K562 (cell line): ENCODE measurements at regions not wholly inside any gene's neighbourhood (a gene's known extent, or its start where the extent isn't known, plus 50 kb on each side); places are given as distances from the start of the nearest gene placed in this dataset.
A peak's percentile ranks its signal among the peaks of the same experiment; 100 is the strongest.

Experiments
- ATAC-seq: fragments of 200-7000 bp; cut with Tn5 transposase; 3 replicates; pipeline ENCODE4 v1.9.1; 2020; ENCODE audit warnings: moderate library complexity
- BruUV-seq: library from RNA; stranded (reverse); fragments of 400-500 nt; replicated peaks from 2 replicates; lab custom pipeline; 2021; lab: Mats Ljungman, UMichigan
- CTCF ChIA-PET: fragments of 300-600 bp; formaldehyde crosslinking; extraction: SDS; loops from one replicate; lab custom pipeline; 2021; ENCODE audit warnings: low intra/inter-chr PET ratio; lab: Yijun Ruan, JAX
- POLR2A ChIA-PET: fragments of 300-600, 350-650 bp; sonication (Branson Sonifier 250); formaldehyde crosslinking; extraction: SDS; loops from one replicate; lab custom pipeline; 2021; ENCODE audit warnings: antibody characterized with exemption, inconsistent platforms; lab: Yijun Ruan, JAX
- DNase-seq, 4 experiments: peaks; one replicate each; pipeline versions ENCODE4 v3.0.0 to v3.0.0-alpha.2; 2011 to 2018; ENCODE audit warnings: low spot score in 3 of 4, mixed read lengths in 3 of 4; ENCODE audit errors: extremely low read depth in 1 of 4
- FAIRE-seq: peaks from 2 replicates; lab custom pipeline; 2011; peaks lifted over from hg19 to GRCh38; lab: Jason Lieb, UNC
- H2AFZ ChIP-seq: 2 replicates; pipeline ENCODE4 v1.6.0; 2011; ENCODE audit warnings: low read depth, low read length, control low read depth, inconsistent platforms
- H3K27ac ChIP-seq: fragments of 200-600 bp; 3 replicates; pipeline ENCODE4 v1.8.0; 2011; ENCODE audit warnings: low read depth, mild to moderate bottlenecking, control low read depth, inconsistent platforms, low read length, moderate library complexity, mixed read lengths; ENCODE audit errors: extremely low read depth
- H3K27me3 ChIP-seq, 2 experiments: fragments of 300-600 bp in 1 of 2; 2 replicates in 1 of 2; 3 replicates in 1 of 2; pipeline versions ENCODE4 v1.6.0 to v1.8.0; 2011; ENCODE audit warnings: inconsistent platforms in 2 of 2, low read length in 2 of 2, mild to moderate bottlenecking in 1 of 2, mixed read lengths in 1 of 2, moderate library complexity in 1 of 2; ENCODE audit not compliant: control insufficient read depth in 2 of 2, insufficient read depth in 2 of 2
- H3K36me3 ChIP-seq: fragments of 300-600 bp; 3 replicates; pipeline ENCODE4 v1.8.0; 2011; ENCODE audit warnings: mild to moderate bottlenecking, low read length, inconsistent platforms; ENCODE audit not compliant: control insufficient read depth, insufficient read depth
- H3K4me1 ChIP-seq, 2 experiments: fragments of 200-600 bp in 1 of 2; replicated peaks in 1 of 2; 2 replicates in 1 of 2; 3 replicates in 1 of 2; pipeline versions ENCODE4 v1.5.1 to v1.8.0; 2011; ENCODE audit warnings: inconsistent platforms in 2 of 2, low read length in 2 of 2, mild to moderate bottlenecking in 1 of 2, mixed read lengths in 1 of 2, moderate library complexity in 1 of 2; ENCODE audit not compliant: control insufficient read depth in 2 of 2, insufficient read depth in 2 of 2
- H3K4me2 ChIP-seq: 2 replicates; pipeline ENCODE4 v1.6.1; 2011; ENCODE audit warnings: low read length, control low read depth, inconsistent platforms, mixed read lengths; ENCODE audit not compliant: insufficient read depth
- H3K4me3 ChIP-seq: fragments of 200-600 bp; sonication (generic), shearing (Covaris generic); 2 replicates; pipeline ENCODE4 v1.5.1; 2016; ENCODE audit warnings: control low read depth, inconsistent platforms
- H3K79me2 ChIP-seq: fragments of 200-600 bp; 3 replicates; pipeline ENCODE4 v1.8.0; 2011; ENCODE audit warnings: low read length, inconsistent platforms; ENCODE audit not compliant: control insufficient read depth, insufficient read depth
- H3K9ac ChIP-seq, 2 experiments: 2 replicates each; pipeline versions ENCODE4 v1.6.0 to v1.6.1; 2011; ENCODE audit warnings: low read depth in 2 of 2, low read length in 2 of 2, control low read depth in 1 of 2, inconsistent platforms in 1 of 2, mild to moderate bottlenecking in 1 of 2, mixed read lengths in 1 of 2; ENCODE audit not compliant: insufficient read depth in 1 of 2
- H3K9me1 ChIP-seq: one replicate; pipeline ENCODE4 v1.6.0; 2011; ENCODE audit warnings: inconsistent platforms, mild to moderate bottlenecking, low read length, moderate library complexity; ENCODE audit not compliant: control insufficient read depth, insufficient read depth
- H3K9me3 ChIP-seq: replicated peaks from 2 replicates; pipeline ENCODE4 v1.5.1; 2011; ENCODE audit warnings: low read depth, low read length, inconsistent platforms; ENCODE audit not compliant: control insufficient read depth, insufficient read depth
- H4K20me1 ChIP-seq: replicated peaks from 2 replicates; pipeline ENCODE4 v1.6.1; 2011; ENCODE audit warnings: low read length, inconsistent platforms, mixed read lengths; ENCODE audit not compliant: control insufficient read depth, insufficient read depth
- ATF2 ChIP-seq: sonication (generic); formaldehyde crosslinking; IDR thresholded peaks from 2 replicates; pipeline ENCODE4 v1.8.1; 2022; ENCODE audit warnings: missing genetic modification reagents
- EGR1 ChIP-seq: fragments of 450-650 bp; conservative IDR thresholded peaks from 2 replicates; pipeline ENCODE4 v1.6.1; 2017; ENCODE audit warnings: mild to moderate bottlenecking
- GABPA ChIP-seq: fragments of 200-800 bp; sonication (Bioruptor generic); conservative IDR thresholded peaks from 2 replicates; pipeline ENCODE4 v1.6.1; 2016; ENCODE audit warnings: low read depth, missing genetic modification characterization, missing compliant biosample characterization
- JUND ChIP-seq, 2 experiments: IDR thresholded peaks; 2 replicates in 1 of 2; 3 replicates in 1 of 2; pipeline ENCODE4 v1.6.1; 2011; ENCODE audit warnings: borderline replicate concordance in 2 of 2, low read depth in 2 of 2, low read length in 2 of 2, improper control_type of control experiment in 1 of 2, missing biosample characterization in 1 of 2, missing genetic modification characterization in 1 of 2, missing genetic modification reagents in 1 of 2
- KLF10 ChIP-seq: fragments of 250-450 bp; sonication (Bioruptor Pico); IDR thresholded peaks from 2 replicates; pipeline ENCODE4 v1.6.1; 2021; ENCODE audit warnings: matching md5 sums
- NRF1 ChIP-seq, 2 experiments: fragments of 450-650 bp; IDR thresholded peaks in 1 of 2; conservative IDR thresholded peaks in 1 of 2; 2 replicates each; pipeline ENCODE4 v1.6.1; 2014; ENCODE audit warnings: mild to moderate bottlenecking in 2 of 2
- POLR2H ChIP-seq: IDR thresholded peaks from 2 replicates; pipeline ENCODE4 v1.6.1; 2016; ENCODE audit warnings: missing genetic modification characterization, low read depth, mild to moderate bottlenecking, control low read depth, missing compliant biosample characterization, moderate library complexity
- TBP ChIP-seq: optimal IDR thresholded peaks from 2 replicates; pipeline ENCODE3; 2011; ENCODE audit warnings: low read depth, low read length, improper control_type of control experiment
- ZBED1 ChIP-seq: IDR thresholded peaks from 2 replicates; pipeline ENCODE4 v1.6.1; 2014
- ZNF830 ChIP-seq: fragments of 250-450 bp; sonication (Bioruptor Pico); IDR thresholded peaks from 2 replicates; pipeline ENCODE4 v1.5.0; 2021; ENCODE audit warnings: mild to moderate bottlenecking
- WGBS: fragments of 100-300 bp; shearing (Covaris generic); methylation state at CpG from one replicate; pipeline ENCODE4 v1.1.6; 2016; ENCODE audit warnings: low coverage, mixed read lengths; ENCODE audit not compliant: insufficient coverage; ENCODE audit errors: missing lambda C conversion rate; 5-methylcytosine and 5-hydroxymethylcytosine counted together
- in situ Hi-C: fragments of 300-500 bp; cut with MboI; formaldehyde crosslinking; loops from 4 replicates; pipeline ENCODE4 v1.15.0; 2018; ENCODE audit warnings: inconsistent platforms, mixed read lengths
- intact Hi-C: fragments of 100-400 bp; cut with micrococcal nuclease; formaldehyde crosslinking; loops from 2 replicates; pipeline ENCODE4 v1.14.2; 2022
- TF ChIP-seq, protein P1 (sequence below), 2 experiments: fragments of 450-650 bp in 1 of 2; sonication (generic) in 1 of 2; formaldehyde crosslinking in 1 of 2; IDR thresholded peaks in 1 of 2; conservative IDR thresholded peaks in 1 of 2; 2 replicates each; pipeline versions ENCODE4 v1.6.1 to v1.8.1; 2016 to 2023; ENCODE audit warnings: mild to moderate bottlenecking in 2 of 2, moderate library complexity in 2 of 2, inconsistent platforms in 1 of 2, missing genetic modification reagents in 1 of 2

DNA sequence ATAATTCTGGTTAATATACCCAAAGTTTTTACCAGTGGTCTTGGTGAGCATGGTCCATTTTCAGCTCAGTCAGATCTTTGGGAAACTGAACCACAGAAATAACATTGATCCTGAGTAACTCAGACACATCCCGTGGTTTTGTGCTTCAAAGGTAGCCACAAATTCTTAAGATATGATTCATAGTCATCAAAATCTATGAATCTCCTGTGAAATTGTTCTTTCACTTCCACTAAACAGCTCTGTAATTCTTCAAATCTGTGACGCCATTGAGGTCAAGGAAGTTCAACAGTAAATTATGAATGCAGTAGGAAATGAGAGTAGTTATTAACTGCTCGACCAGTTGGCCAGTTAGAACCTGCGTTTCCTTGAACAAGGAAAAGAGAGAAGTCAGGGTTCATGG lies 147.3 kb downstream of the IRS1 start (continued):
- TF ChIP-seq ATF2 (no peak), ZBED1 (no peak), TBP (no peak)

DNA sequence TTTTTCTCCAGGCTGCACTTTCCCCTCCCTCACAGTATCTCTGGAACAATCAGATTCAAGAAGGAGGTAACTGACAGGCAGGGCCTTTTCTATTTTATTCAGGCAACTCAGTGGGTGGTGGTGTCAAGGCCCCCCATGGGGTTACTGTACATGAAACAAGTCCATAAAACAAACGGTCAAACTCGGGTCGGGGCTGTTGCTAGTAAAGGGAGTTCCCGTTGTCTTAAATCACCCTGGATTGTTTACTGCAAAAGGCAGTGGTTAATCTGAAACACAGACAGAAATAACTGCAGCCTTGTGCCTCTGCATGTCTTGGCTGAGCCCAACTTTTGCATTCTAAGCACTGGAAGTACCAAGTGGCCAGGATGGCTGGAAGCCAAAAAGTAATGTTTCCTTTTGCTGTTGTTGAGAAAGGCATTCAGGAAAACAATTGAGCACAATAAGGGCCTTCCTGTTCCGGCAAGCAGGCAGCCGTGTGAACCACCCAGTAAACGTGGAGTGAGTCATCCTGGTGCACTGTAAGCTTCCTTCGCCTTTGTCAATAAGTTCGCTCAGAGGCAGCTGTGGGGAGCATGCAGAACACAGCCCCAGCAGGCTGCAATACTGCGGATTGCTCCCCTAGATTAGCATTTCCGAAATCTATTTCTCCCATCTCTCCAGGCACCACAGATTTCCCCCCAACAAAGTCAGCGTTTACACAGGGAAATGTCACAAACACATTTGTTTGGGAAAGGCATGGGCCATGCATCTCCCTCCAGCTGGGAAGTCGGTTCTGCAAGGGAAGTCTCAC lies 149.6 kb downstream of the IRS1 start:
- FAIRE-seq, result no peak
- 3% methylated on average over 12 of the region's 13 CpGs for WGBS
- H3K9me1 ChIP-seq, result no peaks in the 10 kb centered on the region
- peak in 1 of 4 experiments; percentile 17 for DNase-seq
- H4K20me1 ChIP-seq, result no peaks in the 10 kb centered on the region
- H3K4me2 ChIP-seq, result no peak overlapping the region
- intact Hi-C loops, result no loop called here
- no peak overlapping the region for H3K9ac ChIP-seq
- no peaks in the 10 kb centered on the region for H3K4me1 ChIP-seq
- H3K27me3 ChIP-seq, result no peaks in the 10 kb centered on the region
- BruUV-seq, result no TSS peak
- H2AFZ ChIP-seq, result peak overlapping the region; percentile 14; the same call in 1 of the 2 replicates
- H3K4me3 ChIP-seq, result no peak overlapping the region
- H3K9me3 ChIP-seq, result no peaks in the 10 kb centered on the region
- H3K27ac ChIP-seq, result no peak overlapping the region
- in situ Hi-C loops, result no loop called here
- no peaks in the 10 kb centered on the region for H3K79me2 ChIP-seq
- CTCF ChIA-PET, result no interaction called here
- ATAC-seq, result 0 out of 3 replicates have a peak, but pooled peaks have one; percentile 44
- TF ChIP-seq, protein P1, sequence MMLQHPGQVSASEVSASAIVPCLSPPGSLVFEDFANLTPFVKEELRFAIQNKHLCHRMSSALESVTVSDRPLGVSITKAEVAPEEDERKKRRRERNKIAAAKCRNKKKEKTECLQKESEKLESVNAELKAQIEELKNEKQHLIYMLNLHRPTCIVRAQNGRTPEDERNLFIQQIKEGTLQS (IDR thresholded peaks at IDR 0.05), result 0 out of 2 replicates have a peak, but pooled peaks have one; percentile 23
- TF ChIP-seq, protein P1 (CRISPR knock-in tag; conservative IDR thresholded peaks at IDR 0.05), result no peak
- TF ChIP-seq POLR2H (no peak), KLF10 (CRISPR knock-in tag) (no peak), ZNF830 (CRISPR knock-in tag) (no peak), GABPA (tag) (0 out of 2 replicates have a peak, but pooled peaks have one; percentile 14), NRF1 (conservative IDR thresholded peaks at IDR 0.05 in 1 of 2, IDR thresholded peaks at IDR 0.05 in 1 of 2) (no peak), EGR1 (no peak), JUND (IDR thresholded peaks at IDR 0.05; ENCODE audit: borderline replicate concordance, low read depth, low read length) (no peak), JUND (tag; IDR thresholded peaks at IDR 0.05; ENCODE audit: borderline replicate concordance, low read depth, low read length) (peak; percentile 65; the same call in 1 of the 3 replicates)
- H3K36me3 ChIP-seq, result no peaks in the 10 kb centered on the region
- POLR2A ChIA-PET, result no interaction called here
